Mesenchymal stem cell (in vitro differentiated cells and primary cell): ENCODE measurements at regions not wholly inside any gene's neighbourhood (a gene's known extent, or its start where the extent isn't known, plus 50 kb on each side); places are given as distances from the start of the nearest gene placed in this dataset.
A peak's percentile ranks its signal among the peaks of the same experiment; 100 is the strongest.

ENCODE experiments used
- DNase-seq: peaks from one replicate; pipeline ENCODE4 v3.0.0-alpha.2; 2013
- H2AFZ ChIP-seq: one replicate; pipeline ENCODE4 v1.6.1; 2013; ENCODE audit warnings: low read depth, mild to moderate bottlenecking, control low read depth, inconsistent platforms, low read length, moderate library complexity
- H2AK5ac ChIP-seq: 2 replicates; pipeline ENCODE4 v1.6.1; 2013; ENCODE audit warnings: low read length, moderate library complexity, mild to moderate bottlenecking, inconsistent platforms; ENCODE audit not compliant: severe bottlenecking
- H2BK120ac ChIP-seq: one replicate; pipeline ENCODE4 v1.6.1; 2013; ENCODE audit warnings: low read depth, mild to moderate bottlenecking, inconsistent platforms, low read length, moderate library complexity
- H2BK12ac ChIP-seq, 2 experiments: one replicate each; pipeline ENCODE4 v1.6.1; 2013; ENCODE audit warnings: inconsistent platforms in 2 of 2, low read length in 2 of 2, mild to moderate bottlenecking in 2 of 2, moderate library complexity in 2 of 2, control low read depth in 1 of 2
- H2BK15ac ChIP-seq: one replicate; pipeline ENCODE4 v1.6.1; 2013; ENCODE audit warnings: mild to moderate bottlenecking, low read depth, inconsistent platforms; ENCODE audit not compliant: poor library complexity, severe bottlenecking
- H2BK5ac ChIP-seq: 2 replicates; pipeline ENCODE4 v1.6.1; 2013; ENCODE audit warnings: low read depth, mild to moderate bottlenecking, low read length, control low read depth, inconsistent platforms; ENCODE audit not compliant: poor library complexity, severe bottlenecking
- H3K14ac ChIP-seq, 2 experiments: one replicate each; pipeline ENCODE4 v1.6.1; 2013; ENCODE audit warnings: inconsistent platforms in 2 of 2, low read length in 2 of 2, control low read depth in 1 of 2, mild to moderate bottlenecking in 1 of 2, moderate library complexity in 1 of 2
- H3K18ac ChIP-seq, 2 experiments: one replicate each; pipeline ENCODE4 v1.6.1; 2013; ENCODE audit warnings: inconsistent platforms in 2 of 2, low read length in 2 of 2, control low read depth in 1 of 2, low read depth in 1 of 2, mild to moderate bottlenecking in 1 of 2
- H3K23ac ChIP-seq, 2 experiments: one replicate each; pipeline ENCODE4 v1.6.1; 2013; ENCODE audit warnings: inconsistent platforms in 2 of 2, low read length in 2 of 2, mild to moderate bottlenecking in 2 of 2, moderate library complexity in 2 of 2, control low read depth in 1 of 2
- H3K27ac ChIP-seq: 2 replicates; pipeline ENCODE4 v1.5.1; 2013; ENCODE audit warnings: mild to moderate bottlenecking, moderate library complexity, low read length, control low read depth, inconsistent platforms; ENCODE audit not compliant: poor library complexity, severe bottlenecking
- H3K27me3 ChIP-seq, 2 experiments: 2 replicates each; pipeline versions ENCODE4 v1.6.1 to v1.7.0; 2013; ENCODE audit warnings: low read length in 2 of 2, mild to moderate bottlenecking in 2 of 2, moderate library complexity in 2 of 2, control low read depth in 1 of 2, inconsistent platforms in 1 of 2; ENCODE audit not compliant: control insufficient read depth in 1 of 2, insufficient read depth in 1 of 2
- H3K36me3 ChIP-seq, 2 experiments: 2 replicates each; pipeline versions ENCODE4 v1.6.1 to v1.7.0; 2013; ENCODE audit warnings: low read length in 2 of 2, control low read depth in 1 of 2, inconsistent platforms in 1 of 2, low read depth in 1 of 2, mild to moderate bottlenecking in 1 of 2; ENCODE audit not compliant: insufficient read depth in 2 of 2, control insufficient read depth in 1 of 2
- H3K4ac ChIP-seq, 2 experiments: one replicate each; pipeline ENCODE4 v1.6.1; 2013; ENCODE audit warnings: inconsistent platforms in 2 of 2, low read length in 2 of 2, mild to moderate bottlenecking in 2 of 2, moderate library complexity in 2 of 2, control low read depth in 1 of 2, low read depth in 1 of 2
- H3K4me1 ChIP-seq: 2 replicates; pipeline ENCODE4 v1.6.1; 2013; ENCODE audit warnings: low read depth, low read length, control low read depth; ENCODE audit not compliant: control insufficient read depth, insufficient read depth
- H3K4me2 ChIP-seq: 2 replicates; pipeline ENCODE4 v1.6.1; 2013; ENCODE audit warnings: low read length, mild to moderate bottlenecking, inconsistent platforms; ENCODE audit not compliant: poor library complexity, severe bottlenecking
- H3K4me3 ChIP-seq, 2 experiments: 2 replicates each; pipeline versions ENCODE4 v1.5.1 to v1.7.0; 2013; ENCODE audit warnings: low read length in 2 of 2, mild to moderate bottlenecking in 2 of 2, control low read depth in 1 of 2, low read depth in 1 of 2; ENCODE audit not compliant: insufficient read depth in 1 of 2
- H3K79me1 ChIP-seq: replicated peaks from 2 replicates; pipeline ENCODE4 v1.6.1; 2013; ENCODE audit warnings: mild to moderate bottlenecking, control low read depth, low read length, inconsistent platforms; ENCODE audit not compliant: poor library complexity, severe bottlenecking
- H3K9ac ChIP-seq: 2 replicates; pipeline ENCODE4 v1.7.0; 2013; ENCODE audit warnings: mild to moderate bottlenecking, low read length, moderate library complexity
- H3K9me3 ChIP-seq: 2 replicates; pipeline ENCODE4 v1.7.0; 2013; ENCODE audit warnings: mild to moderate bottlenecking, low read length; ENCODE audit not compliant: control insufficient read depth
- H4K8ac ChIP-seq: one replicate; pipeline ENCODE4 v1.6.1; 2013; ENCODE audit warnings: inconsistent platforms, mild to moderate bottlenecking, low read length, moderate library complexity
- H4K91ac ChIP-seq: one replicate; pipeline ENCODE4 v1.6.1; 2013; ENCODE audit warnings: mild to moderate bottlenecking, low read length, inconsistent platforms
- WGBS: methylation state at CpG from one replicate; pipeline ENCODE4 v1.1.7; 2013; ENCODE audit warnings: mixed read lengths; 5-methylcytosine and 5-hydroxymethylcytosine counted together

DNA sequence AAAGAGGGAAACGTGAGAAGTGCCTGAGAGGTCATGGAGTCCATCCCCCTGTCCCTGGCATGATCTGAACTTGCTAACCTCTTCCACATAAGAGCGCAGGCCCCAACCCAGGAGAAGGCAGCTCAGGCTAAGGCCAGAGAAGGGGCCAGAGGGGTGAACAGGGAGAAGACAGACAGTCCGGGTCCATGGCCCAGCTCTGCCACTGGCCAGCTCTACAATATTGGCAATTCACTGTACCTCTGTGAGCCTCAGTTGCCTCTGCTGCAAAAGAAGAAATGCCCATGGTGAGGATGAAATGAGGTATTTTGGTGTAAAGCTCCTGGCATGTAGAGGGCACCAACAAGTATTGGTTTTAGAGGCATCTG lies 72.3 kb downstream of the CAMK2N1 start:
- no peak overlapping the region for H2BK5ac ChIP-seq
- no peaks in the 10 kb centered on the region for H3K9me3 ChIP-seq
- no peak overlapping the region for H3K4me3 ChIP-seq
- H3K79me1 ChIP-seq = no peaks in the 10 kb centered on the region
- H4K8ac ChIP-seq = no peak overlapping the region
- WGBS = 100% methylated on average over 2 of the region's 3 CpGs
- H3K9ac ChIP-seq = no peak overlapping the region
- H2BK12ac ChIP-seq = no peak overlapping the region
- H3K14ac ChIP-seq = no peak overlapping the region
- no peak overlapping the region for H2BK15ac ChIP-seq
- H3K36me3 ChIP-seq = no peaks in the 10 kb centered on the region
- H3K4me1 ChIP-seq = peaks cover 5% of the 10 kb centered on the region
- no peak overlapping the region for H3K18ac ChIP-seq
- no peak overlapping the region for H3K27ac ChIP-seq
- H2AFZ ChIP-seq = no peak overlapping the region
- no peak overlapping the region for H3K4ac ChIP-seq
- H3K27me3 ChIP-seq = peaks cover 0 to 35% of the 10 kb centered on the region in 2 experiments
- no peak overlapping the region for H2BK120ac ChIP-seq
- H4K91ac ChIP-seq = no peak overlapping the region
- DNase-seq = no peak
- H3K4me2 ChIP-seq = no peak overlapping the region
- H3K23ac ChIP-seq = no peak overlapping the region
- H2AK5ac ChIP-seq = no peak overlapping the region

DNA sequence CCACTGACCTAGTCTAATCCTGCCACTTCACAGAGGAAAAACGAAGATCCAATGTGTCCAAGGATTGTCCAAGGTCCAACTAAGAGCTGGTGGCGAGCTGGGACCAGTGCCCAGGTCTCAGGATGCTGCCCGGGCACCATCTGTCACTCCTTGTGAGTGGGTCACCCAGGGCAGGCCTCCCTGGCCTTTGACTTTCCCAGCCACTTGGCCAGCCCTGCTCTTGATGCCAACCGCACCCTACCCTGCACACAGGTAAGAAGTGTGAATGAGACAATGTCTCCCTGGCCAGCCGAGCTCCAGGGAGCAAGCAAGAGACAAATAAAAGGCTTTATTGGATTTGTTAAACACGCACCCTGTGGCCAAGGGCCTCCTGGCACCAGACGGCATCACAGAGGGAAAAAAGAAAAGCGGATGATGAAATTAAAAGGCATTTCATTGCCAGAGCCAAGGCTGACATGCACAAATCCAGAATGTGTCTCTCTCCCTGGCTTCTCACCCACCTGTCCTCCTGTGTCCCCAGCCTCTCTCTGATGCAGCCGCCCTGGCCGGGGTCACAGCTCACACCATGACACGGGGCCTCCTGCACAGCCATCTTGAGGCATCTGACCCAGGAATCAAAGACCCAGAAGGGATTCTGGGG lies 72.8 kb downstream of the CAMK2N1 start:
- no peak overlapping the region for H4K8ac ChIP-seq
- no peaks in the 10 kb centered on the region for H3K79me1 ChIP-seq
- no peak overlapping the region for H2BK120ac ChIP-seq
- DNase-seq = no peak
- no peak overlapping the region for H2AFZ ChIP-seq
- no peak overlapping the region for H4K91ac ChIP-seq
- peaks cover 5% of the 10 kb centered on the region for H3K4me1 ChIP-seq
- no peak overlapping the region for H3K14ac ChIP-seq
- H2BK5ac ChIP-seq = no peak overlapping the region
- H3K9ac ChIP-seq = no peak overlapping the region
- H3K27ac ChIP-seq = no peak overlapping the region
- no peak overlapping the region for H3K18ac ChIP-seq
- WGBS = 78% methylated on average over 9 of the region's 11 CpGs
- H3K4me2 ChIP-seq = no peak overlapping the region
- H3K36me3 ChIP-seq = no peaks in the 10 kb centered on the region
- no peak overlapping the region for H2BK15ac ChIP-seq
- H3K27me3 ChIP-seq = peaks cover 0 to 32% of the 10 kb centered on the region in 2 experiments
- H3K4ac ChIP-seq = no peak overlapping the region
- no peak overlapping the region for H3K4me3 ChIP-seq
- no peaks in the 10 kb centered on the region for H3K9me3 ChIP-seq
- no peak overlapping the region for H3K23ac ChIP-seq
- H2BK12ac ChIP-seq = no peak overlapping the region
- no peak overlapping the region for H2AK5ac ChIP-seq

- no peak overlapping the region for H3K4me3 ChIP-seq
- no peaks in the 10 kb centered on the region for H3K36me3 ChIP-seq
- peaks cover 0 to 23% of the 10 kb centered on the region in 2 experiments for H3K27me3 ChIP-seq
- peaks cover 5% of the 10 kb centered on the region for H3K4me1 ChIP-seq
- peak overlapping the region; percentile 60 for H3K9ac ChIP-seq
- no peaks in the 10 kb centered on the region for H3K79me1 ChIP-seq
- H2BK120ac ChIP-seq = no peak overlapping the region
- no peak overlapping the region for H3K18ac ChIP-seq
- H3K9me3 ChIP-seq = no peaks in the 10 kb centered on the region
- H3K4me2 ChIP-seq = no peak overlapping the region
- no peak overlapping the region for H3K4ac ChIP-seq
- H4K91ac ChIP-seq = no peak overlapping the region
- peak; percentile 84 for DNase-seq
- H3K14ac ChIP-seq = no peak overlapping the region
- no peak overlapping the region for H2AK5ac ChIP-seq
- H3K27ac ChIP-seq = no peak overlapping the region
- no peak overlapping the region for H2BK15ac ChIP-seq
- H3K23ac ChIP-seq = no peak overlapping the region
- no peak overlapping the region for H2BK5ac ChIP-seq
- no peak overlapping the region for H2AFZ ChIP-seq
- H2BK12ac ChIP-seq = peak overlapping the region in 1 of 2 experiments; percentile 27
- H4K8ac ChIP-seq = no peak overlapping the region
- WGBS = 47% methylated on average over 9 of the region's 10 CpGs
Observed at GRCh38 chr1:20411196-20411980, 74.6 kb downstream of the CAMK2N1 start.

- Histone ChIP-seq H2BK15ac (no peak overlapping the region), H3K9ac (peak overlapping the region; percentile 60), H3K18ac (no peak overlapping the region), H2BK5ac (no peak overlapping the region), H3K79me1 (no peaks in the 10 kb centered on the region), H4K8ac (no peak overlapping the region), H3K14ac (no peak overlapping the region), H4K91ac (no peak overlapping the region), H3K9me3 (no peaks in the 10 kb centered on the region), H3K4me2 (no peak overlapping the region), H3K4ac (no peak overlapping the region), H2AFZ (no peak overlapping the region), H3K27ac (no peak overlapping the region), H2BK120ac (no peak overlapping the region), H3K27me3 (peaks cover 0 to 25% of the 10 kb centered on the region in 2 experiments), H3K23ac (no peak overlapping the region), H2AK5ac (no peak overlapping the region), H2BK12ac (no peak overlapping the region), H3K36me3 (no peaks in the 10 kb centered on the region), H3K4me1 (peaks cover 9% of the 10 kb centered on the region), H3K4me3 (no peak overlapping the region)
- 76% methylated on average over 1 of the region's 1 CpG for WGBS
- no peak for DNase-seq
Observed at GRCh38 chr1:20410503-20410902, 75.5 kb downstream of the CAMK2N1 start.
